Activated CD8-positive, alpha-beta T cell treated with anti-CD3 and anti-CD28 coated beads for 36 hours (primary cell): ENCODE measurements at regions not wholly inside any gene's neighbourhood (a gene's known extent, or its start where the extent isn't known, plus 50 kb on each side); places are given as distances from the start of the nearest gene placed in this dataset.

Experiments
- ATAC-seq: fragments of 200-7000 bp; cut with Tn5 transposase; one replicate; pipeline ENCODE4 v1.10.0; 2021; ENCODE audit warnings: mild to moderate bottlenecking, moderate library complexity
- CTCF ChIA-PET: fragments of 350-600 bp; sonication (Branson Sonifier 250); formaldehyde crosslinking; loops from one replicate; lab custom pipeline; 2021; ENCODE audit warnings: antibody characterized with exemption; lab: Charles Lee
- POLR2A ChIA-PET: fragments of 350-600 bp; sonication (Branson Sonifier 250); formaldehyde crosslinking; loops from one replicate; lab custom pipeline; 2021; ENCODE audit warnings: antibody characterized with exemption; lab: Charles Lee
- DNase-seq: peaks from one replicate; pipeline ENCODE4 v3.0.0-alpha.2; 2020
- H3K27ac Mint-ChIP-seq: one replicate; pipeline ENCODE4 v1.8.0; 2021; ENCODE audit warnings: mild to moderate bottlenecking, mixed read lengths
- H3K27me3 Mint-ChIP-seq: one replicate; pipeline ENCODE4 v1.8.0; 2021; ENCODE audit warnings: mixed read lengths
- H3K36me3 Mint-ChIP-seq: one replicate; pipeline ENCODE4 v1.8.0; 2021; ENCODE audit warnings: low read depth, mixed read lengths
- H3K4me1 Mint-ChIP-seq: one replicate; pipeline ENCODE4 v1.8.0; 2021; ENCODE audit warnings: low read depth, mixed read lengths
- H3K4me3 Mint-ChIP-seq: one replicate; pipeline ENCODE4 v1.8.0; 2021; ENCODE audit warnings: mild to moderate bottlenecking, moderate library complexity, mixed read lengths
- H3K9me3 Mint-ChIP-seq: one replicate; pipeline ENCODE4 v1.8.0; 2021; ENCODE audit warnings: mixed read lengths
- CTCF ChIP-seq: fragments of 200-600 bp; IDR thresholded peaks from one replicate; pipeline ENCODE4 v1.8.0; 2022; ENCODE audit warnings: antibody characterized with exemption, mild to moderate bottlenecking
- intact Hi-C: fragments of 100-400 bp; cut with micrococcal nuclease; formaldehyde crosslinking; loops from one replicate; pipeline ENCODE4 v1.10.0; 2022

DNA sequence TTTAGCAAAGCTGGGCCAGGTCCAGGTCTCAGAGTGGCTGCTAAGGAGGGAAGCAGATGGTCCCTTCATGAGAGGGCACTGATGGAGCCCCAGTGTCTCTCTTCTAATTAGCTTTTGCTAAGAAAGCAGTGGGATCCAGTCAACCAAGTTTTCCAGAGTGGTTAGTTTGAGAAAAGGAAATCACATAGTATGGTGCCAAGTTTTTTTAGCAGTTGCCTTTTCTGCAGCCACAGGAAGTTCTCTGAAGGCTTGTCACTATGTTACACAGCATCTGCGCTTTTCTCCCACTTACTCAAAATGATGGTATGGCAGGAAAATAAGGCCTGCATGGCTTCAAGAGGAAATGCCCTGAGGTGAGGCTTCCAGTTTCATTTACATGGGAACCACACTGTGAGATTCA lies 331.5 kb upstream of the ZNF462 start:
- CTCF ChIA-PET, result no interaction called here
- POLR2A ChIA-PET, result no interaction called here
- no peak overlapping the region for H3K4me3 Mint-ChIP-seq
- TF ChIP-seq CTCF, result no peak
- no peaks in the 10 kb centered on the region for H3K36me3 Mint-ChIP-seq
- intact Hi-C loops, result no loop called here
- no peaks in the 10 kb centered on the region for H3K4me1 Mint-ChIP-seq
- H3K27ac Mint-ChIP-seq, result no peak overlapping the region
- ATAC-seq (no peak), DNase-seq (no peak)
- H3K27me3 Mint-ChIP-seq, result no peaks in the 10 kb centered on the region
- H3K9me3 Mint-ChIP-seq, result peaks cover 2% of the 10 kb centered on the region

DNA sequence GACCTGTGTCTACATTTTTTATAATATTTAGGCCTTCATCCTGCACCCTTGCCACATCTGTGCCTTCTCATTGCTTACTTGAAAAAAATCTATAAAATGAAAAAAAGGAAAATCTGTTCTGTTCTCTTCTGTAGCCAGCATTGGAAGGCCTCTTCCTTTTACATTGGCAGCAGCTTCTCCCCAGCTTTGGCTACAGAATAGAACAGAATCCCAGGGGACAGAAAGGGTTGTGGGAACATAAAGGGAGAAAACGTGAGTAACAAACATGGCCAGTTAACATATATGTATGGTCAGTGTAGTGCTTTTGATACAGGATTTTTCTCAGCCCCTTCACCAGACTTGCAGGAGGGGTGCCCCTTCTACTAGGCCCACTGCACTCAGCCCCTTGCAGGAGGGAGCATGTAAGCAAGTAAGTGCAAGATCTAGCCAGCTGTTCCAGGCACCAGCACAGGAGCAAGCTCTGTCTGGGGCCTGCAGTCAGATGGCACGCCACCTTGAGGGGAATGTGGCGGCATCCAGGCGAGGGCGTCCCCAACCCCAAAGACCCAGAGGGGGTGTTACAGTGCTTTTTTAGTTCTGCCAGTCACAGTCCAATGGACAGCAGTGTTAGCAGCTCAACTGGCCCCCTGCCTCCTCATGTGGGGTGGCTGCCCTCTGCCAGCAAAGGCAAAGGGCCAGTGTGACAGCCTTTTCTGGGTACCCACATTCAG lies 330.5 kb upstream of the ZNF462 start:
- ATAC-seq (no peak), DNase-seq (no peak)
- Mint-ChIP-seq H3K4me1 (no peaks in the 10 kb centered on the region), H3K27ac (no peak overlapping the region), H3K4me3 (no peak overlapping the region), H3K9me3 (peaks cover 5% of the 10 kb centered on the region), H3K27me3 (no peaks in the 10 kb centered on the region), H3K36me3 (no peaks in the 10 kb centered on the region)
- ChIA-PET CTCF (no interaction called here), POLR2A (no interaction called here)
- intact Hi-C loops, result no loop called here
- TF ChIP-seq CTCF, result no peak

- intact Hi-C loops, result no loop called here
- no peak overlapping the region for H3K27ac Mint-ChIP-seq
- no peaks in the 10 kb centered on the region for H3K4me1 Mint-ChIP-seq
- no peak for TF ChIP-seq CTCF
- ATAC-seq (no peak), DNase-seq (no peak)
- ChIA-PET POLR2A (no interaction called here), CTCF (no interaction called here)
- no peaks in the 10 kb centered on the region for H3K27me3 Mint-ChIP-seq
- H3K4me3 Mint-ChIP-seq, result no peak overlapping the region
- H3K36me3 Mint-ChIP-seq, result no peaks in the 10 kb centered on the region
- H3K9me3 Mint-ChIP-seq, result peaks cover 5% of the 10 kb centered on the region
Observed at GRCh38 chr9:106534800-106535199, 328.2 kb upstream of the ZNF462 start.

DNA sequence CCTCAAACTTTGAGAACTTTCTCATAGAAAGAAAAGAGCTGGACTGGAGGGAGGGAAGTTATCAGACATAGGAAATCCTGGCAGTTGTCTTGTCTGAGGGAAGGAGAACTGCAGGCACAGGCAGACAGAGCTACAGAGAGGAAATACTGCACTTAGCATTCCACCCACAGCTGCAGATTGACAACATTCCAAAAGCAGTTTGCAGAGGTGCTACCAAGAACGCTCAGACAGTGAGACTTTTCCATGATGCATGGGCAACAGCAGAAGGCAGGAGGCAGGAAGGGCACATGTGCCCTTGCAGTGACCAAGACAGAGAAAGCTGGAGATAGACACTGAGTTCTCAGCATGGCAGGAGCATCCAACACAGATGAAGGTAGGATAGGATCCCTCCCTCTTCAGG lies 327.5 kb upstream of the ZNF462 start:
- CTCF ChIA-PET, result no interaction called here
- no peak for TF ChIP-seq CTCF
- ATAC-seq, result no peak

GRCh38 chr9:106557996-106558667 lies 304.8 kb upstream of the ZNF462 start:
- TF ChIP-seq CTCF, result no peak
- ChIA-PET CTCF (no interaction called here), POLR2A (no interaction called here)
- Mint-ChIP-seq H3K9me3 (peaks cover 12% of the 10 kb centered on the region), H3K4me1 (no peaks in the 10 kb centered on the region), H3K27ac (no peak overlapping the region), H3K27me3 (no peaks in the 10 kb centered on the region), H3K4me3 (no peak overlapping the region), H3K36me3 (no peaks in the 10 kb centered on the region)
- ATAC-seq (no peak), DNase-seq (no peak)
- intact Hi-C loops, result no loop called here

More for the DNA sequence above, 327.5 kb upstream of the ZNF462 start:
- Mint-ChIP-seq H3K27ac (no peak overlapping the region), H3K36me3 (no peaks in the 10 kb centered on the region), H3K4me3 (no peak overlapping the region), H3K4me1 (no peaks in the 10 kb centered on the region), H3K27me3 (no peaks in the 10 kb centered on the region), H3K9me3 (peaks cover 5% of the 10 kb centered on the region)
- POLR2A ChIA-PET, result no interaction called here
- DNase-seq, result no peak
- intact Hi-C loops, result no loop called here
